ENCODE measurements at regions not wholly inside any gene's neighbourhood (a gene's known extent, or its start where the extent isn't known, plus 50 kb on each side); places are given as distances from the start of the nearest gene placed in this dataset.
"Not testable (repeated sequence)": the region's sequence is repeated elsewhere in the genome, so short reads cannot be mapped to it uniquely, and the experiment has no call there.

DNA sequence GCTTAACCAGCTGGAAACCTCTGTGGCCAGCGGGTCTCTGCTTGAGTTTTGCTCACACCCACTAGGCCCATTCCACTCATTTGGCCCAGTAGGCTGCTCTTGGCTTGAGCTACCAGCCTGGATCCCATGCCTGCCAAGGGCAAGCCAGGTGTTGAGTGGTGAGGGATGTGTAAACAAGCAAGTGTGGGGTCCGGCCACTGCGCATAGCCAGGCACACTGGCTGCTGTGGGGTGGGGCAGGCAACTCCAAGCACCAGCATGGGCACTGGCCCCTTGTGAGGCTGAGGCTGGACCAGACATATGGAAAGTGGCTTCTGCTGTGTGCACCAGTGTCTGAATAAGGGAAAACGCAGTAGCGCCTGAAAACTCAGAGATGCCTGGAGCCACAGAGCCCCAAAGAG lies 732.7 kb downstream of the NR4A2 start:
- no peaks in the 10 kb centered on the region for H3K4me1 ChIP-seq
- no peaks in the 10 kb centered on the region for H3K9me3 ChIP-seq (replicated peaks)
- no peaks in the 10 kb centered on the region for H3K36me3 ChIP-seq
- no peaks in the 10 kb centered on the region for H3K27me3 ChIP-seq
- no peak for DNase-seq
- H3K27ac ChIP-seq, result no peak overlapping the region
- no peak overlapping the region for H3K4me3 ChIP-seq

DNA sequence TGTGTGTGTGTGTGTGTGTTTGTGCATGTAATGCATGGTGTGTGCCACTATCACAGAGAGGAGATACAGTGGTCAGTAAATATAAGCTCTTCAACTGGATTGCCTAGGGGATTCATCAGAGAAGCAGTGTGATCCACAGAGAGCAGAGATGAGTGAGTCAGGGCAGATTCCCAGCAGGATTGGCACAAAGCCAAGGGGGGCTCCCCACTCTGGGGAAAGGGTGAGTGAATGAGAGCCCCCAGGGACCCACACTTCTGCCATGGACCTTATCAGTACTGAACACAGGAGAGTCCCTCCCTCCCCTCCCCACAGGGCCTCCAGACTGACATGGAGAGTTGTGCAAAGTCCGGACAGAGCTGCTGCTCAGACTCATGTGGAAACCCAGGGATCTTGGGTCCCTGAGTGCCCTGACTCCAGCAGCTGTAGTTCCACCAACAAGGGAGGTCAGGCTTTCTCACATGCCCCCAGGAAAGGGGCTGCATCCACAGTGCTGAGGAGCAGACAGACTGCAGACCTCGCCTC lies 748.8 kb downstream of the NR4A2 start:
- no peak overlapping the region for H3K4me3 ChIP-seq
- H3K4me1 ChIP-seq, result no peaks in the 10 kb centered on the region
- H3K36me3 ChIP-seq, result no peaks in the 10 kb centered on the region
- H3K27me3 ChIP-seq, result no peaks in the 10 kb centered on the region
- DNase-seq, result no peak
- H3K27ac ChIP-seq, result no peak overlapping the region
- H3K9me3 ChIP-seq (replicated peaks), result 0 out of 2 replicates have a peak, but pooled peaks cover 3% of the 10 kb centered on the region

DNA sequence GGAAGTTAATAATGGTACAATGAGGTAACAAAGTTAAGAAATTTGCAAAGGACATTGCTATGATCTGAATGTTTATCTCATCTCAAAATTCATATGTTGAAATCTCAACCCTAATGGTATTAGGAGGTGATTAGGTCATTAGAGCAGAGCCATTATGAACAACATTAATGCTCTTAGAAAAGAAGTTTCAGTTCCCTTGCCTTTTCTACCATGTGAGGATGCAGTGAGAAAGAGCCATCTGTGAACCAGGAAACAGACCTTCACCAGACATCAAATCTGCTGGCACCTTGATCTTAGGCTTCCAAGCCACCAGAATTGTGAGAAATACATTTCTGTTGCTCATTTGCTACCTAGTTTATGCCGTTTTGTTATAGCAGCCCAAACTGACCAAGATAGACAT lies 757.6 kb downstream of the NR4A2 start:
- no peaks in the 10 kb centered on the region for H3K9me3 ChIP-seq (replicated peaks)
- no peaks in the 10 kb centered on the region for H3K4me1 ChIP-seq
- no peak overlapping the region for H3K27ac ChIP-seq
- H3K36me3 ChIP-seq, result no peaks in the 10 kb centered on the region
- H3K27me3 ChIP-seq, result no peaks in the 10 kb centered on the region
- H3K4me3 ChIP-seq, result no peak overlapping the region
- DNase-seq, result no peak

DNA sequence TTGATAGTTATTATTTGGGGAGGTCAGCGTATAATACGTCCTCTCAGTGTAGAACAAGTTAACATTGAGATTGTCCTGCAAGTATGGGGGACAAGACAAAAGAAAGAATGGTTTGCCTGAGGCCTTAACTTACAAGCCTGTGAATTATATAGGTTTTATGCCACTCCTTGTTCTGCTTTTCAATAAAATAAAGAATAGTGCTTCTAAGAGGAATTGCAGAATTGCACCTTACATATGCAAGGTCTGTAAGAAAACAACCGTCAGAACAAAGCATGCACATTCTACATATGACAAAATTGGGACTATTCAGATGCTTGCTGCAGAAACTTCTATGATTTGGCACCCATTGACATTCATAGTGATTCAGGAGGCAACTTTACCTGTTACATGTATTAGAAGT lies 785.0 kb downstream of the NR4A2 start:
- Histone ChIP-seq H3K27ac (no peak overlapping the region), H3K9me3 (replicated peaks) (no peaks in the 10 kb centered on the region), H3K27me3 (no peaks in the 10 kb centered on the region), H3K4me3 (no peak overlapping the region), H3K4me1 (no peaks in the 10 kb centered on the region), H3K36me3 (no peaks in the 10 kb centered on the region)
- DNase-seq, result no peak

DNA sequence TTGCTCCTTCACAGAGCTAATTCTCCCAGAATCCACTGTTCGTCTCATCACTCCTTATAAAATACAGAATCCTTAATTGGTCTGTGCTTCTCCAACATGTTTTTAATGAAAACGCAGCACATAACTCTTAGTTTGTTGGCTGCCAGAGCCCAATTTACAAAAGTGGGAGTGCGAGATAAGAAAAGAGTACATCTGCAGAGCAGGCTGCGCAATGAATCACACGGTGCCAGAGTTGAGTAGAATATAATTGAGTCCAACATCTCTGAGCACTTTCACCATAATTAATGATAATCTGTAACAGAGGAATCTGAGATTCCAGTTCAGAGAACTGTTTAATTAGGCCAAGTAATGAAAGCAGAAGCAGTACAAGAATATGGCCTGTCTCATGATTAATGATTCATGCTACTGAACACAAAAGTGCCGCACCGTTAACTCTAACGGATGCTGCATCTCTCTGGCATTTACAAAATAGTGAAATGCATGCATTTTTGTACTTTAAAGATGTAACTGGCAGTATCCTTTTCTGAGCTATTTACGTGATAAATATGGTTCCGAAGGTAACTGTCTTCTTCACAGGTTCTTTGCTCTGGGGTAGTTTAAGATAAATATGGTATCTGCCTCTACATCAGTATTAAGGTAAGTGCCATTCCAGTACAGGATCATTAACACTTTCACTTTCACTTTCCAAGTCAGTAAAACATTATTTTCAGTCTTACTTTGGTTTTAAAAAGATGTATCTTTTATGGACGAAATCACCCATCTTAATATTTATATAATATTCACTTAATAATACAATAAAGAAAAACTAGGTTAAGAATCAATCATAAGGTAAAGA lies 785.6 kb downstream of the NR4A2 start:
- Histone ChIP-seq H3K9me3 (replicated peaks) (no peaks in the 10 kb centered on the region), H3K36me3 (no peaks in the 10 kb centered on the region), H3K4me3 (no peak overlapping the region), H3K27me3 (no peaks in the 10 kb centered on the region), H3K4me1 (no peaks in the 10 kb centered on the region), H3K27ac (no peak overlapping the region)
- DNase-seq, result no peak

DNA sequence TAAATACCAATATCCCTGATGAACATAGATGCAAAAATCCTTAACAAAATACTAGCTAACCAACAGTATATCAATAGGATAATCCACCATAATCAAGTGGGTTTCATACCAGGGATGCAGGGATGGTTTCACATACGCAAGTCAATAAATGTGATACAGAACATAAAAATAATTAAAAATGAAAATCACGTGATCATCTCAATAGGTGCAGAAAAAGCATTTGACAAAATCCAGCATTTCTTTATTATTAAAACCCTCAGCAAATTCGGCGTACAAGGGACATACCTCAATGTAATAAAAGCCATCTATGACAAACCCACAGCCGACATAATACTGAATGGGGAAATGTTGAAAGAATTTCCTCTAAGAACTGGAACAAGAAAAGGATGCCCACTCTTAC lies 793.5 kb downstream of the NR4A2 start:
- not testable (repeated sequence) for H3K36me3 ChIP-seq; DNase-seq; H3K27ac ChIP-seq; H3K4me1 ChIP-seq; H3K27me3 ChIP-seq; H3K4me3 ChIP-seq; H3K9me3 ChIP-seq (replicated peaks)

DNA sequence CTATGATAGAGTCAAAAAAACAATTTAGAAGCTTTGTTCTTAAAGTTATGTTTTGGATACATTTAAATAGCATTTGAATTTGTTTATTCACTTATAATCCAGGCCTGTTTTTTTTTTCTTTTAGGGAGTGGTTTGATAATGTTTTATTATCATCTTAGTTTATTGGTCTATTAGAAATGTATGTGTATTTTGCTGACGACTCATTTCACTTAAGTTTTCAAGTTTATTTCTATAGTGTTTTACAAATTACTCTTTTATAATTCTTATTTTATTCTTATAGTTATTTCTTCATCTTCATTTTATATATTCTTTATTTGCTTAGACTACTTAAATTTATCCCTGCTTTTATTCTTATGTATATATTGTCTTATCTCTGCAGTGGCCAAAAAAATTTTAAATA lies 804.5 kb downstream of the NR4A2 start:
- Histone ChIP-seq H3K9me3 (replicated peaks) (no peaks in the 10 kb centered on the region), H3K36me3 (no peaks in the 10 kb centered on the region), H3K27me3 (no peaks in the 10 kb centered on the region), H3K4me1 (no peaks in the 10 kb centered on the region), H3K4me3 (no peak overlapping the region), H3K27ac (no peak overlapping the region)
- DNase-seq, result no peak

DNA sequence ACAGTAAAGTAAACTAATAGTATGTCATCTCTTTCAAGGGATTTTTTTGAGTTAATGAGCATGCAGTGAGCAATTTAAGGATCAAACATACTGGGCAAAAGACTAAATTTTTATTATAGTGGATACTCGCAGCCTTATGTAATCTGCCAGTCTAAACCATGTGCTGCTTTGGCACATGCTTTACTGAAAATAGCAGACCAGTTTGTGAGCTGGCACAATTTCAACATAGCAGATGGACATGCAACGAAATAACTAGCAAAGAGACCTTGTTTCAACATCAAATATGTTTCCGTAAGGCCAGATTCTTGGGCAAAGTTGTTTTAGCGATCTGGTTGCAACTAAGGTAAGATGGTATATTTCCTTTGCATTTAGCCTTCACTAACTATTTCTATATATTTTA lies 807.3 kb downstream of the NR4A2 start:
- Histone ChIP-seq H3K9me3 (replicated peaks) (no peaks in the 10 kb centered on the region), H3K27ac (no peak overlapping the region), H3K4me1 (no peaks in the 10 kb centered on the region), H3K27me3 (no peaks in the 10 kb centered on the region), H3K4me3 (no peak overlapping the region), H3K36me3 (no peaks in the 10 kb centered on the region)
- DNase-seq, result no peak

DNA sequence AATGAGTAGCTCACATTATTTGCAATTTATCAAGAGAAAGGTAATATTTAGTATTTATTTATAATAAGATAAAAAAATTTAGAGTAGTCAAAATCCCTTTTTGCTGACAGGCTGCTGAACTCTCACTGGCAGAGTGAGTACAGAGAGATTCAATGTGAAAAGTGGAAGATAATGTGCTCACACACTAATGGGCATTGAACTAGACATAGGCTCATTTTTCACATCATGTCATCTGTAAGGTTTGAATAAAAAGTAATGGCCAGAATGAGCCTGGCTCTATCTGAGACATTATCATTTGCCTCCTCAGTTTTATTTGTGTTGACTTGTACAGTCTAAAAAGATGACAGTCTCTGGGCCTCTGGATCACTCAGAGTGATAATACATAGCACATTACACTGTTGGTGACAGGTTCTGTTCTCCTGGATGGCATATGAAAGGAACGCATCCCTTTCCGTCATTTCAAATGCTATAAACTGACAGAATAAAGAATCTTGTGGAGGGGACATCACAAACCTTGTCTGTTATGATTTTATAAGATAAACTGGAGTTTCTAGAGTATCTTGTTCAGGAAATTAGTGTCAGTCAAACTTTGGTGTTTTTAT lies 812.9 kb downstream of the NR4A2 start:
- no peak overlapping the region for H3K4me3 ChIP-seq
- no peaks in the 10 kb centered on the region for H3K9me3 ChIP-seq (replicated peaks)
- no peak overlapping the region for H3K27ac ChIP-seq
- no peak for DNase-seq
- H3K27me3 ChIP-seq, result no peaks in the 10 kb centered on the region
- no peaks in the 10 kb centered on the region for H3K36me3 ChIP-seq
- H3K4me1 ChIP-seq, result no peaks in the 10 kb centered on the region

DNA sequence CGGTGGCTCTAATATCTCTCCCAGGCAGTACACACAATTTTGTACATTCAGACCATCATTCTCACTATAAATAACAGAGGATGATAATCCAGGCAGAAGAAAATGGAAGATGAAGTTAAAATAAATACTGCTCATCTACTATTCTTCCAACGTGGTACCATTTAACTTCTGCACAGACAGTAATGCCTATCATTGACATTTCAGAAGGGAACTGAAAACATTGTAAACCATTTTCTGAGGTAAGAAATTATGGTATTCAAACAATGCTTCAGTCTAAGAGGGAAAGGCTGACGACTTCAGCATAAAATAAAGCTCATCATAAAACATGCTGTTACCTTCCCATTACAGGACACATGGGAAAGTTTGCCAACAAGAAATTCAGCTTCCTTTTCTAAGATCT lies 814.4 kb downstream of the NR4A2 start:
- Histone ChIP-seq H3K36me3 (no peaks in the 10 kb centered on the region), H3K4me3 (no peak overlapping the region), H3K4me1 (no peaks in the 10 kb centered on the region), H3K27me3 (no peaks in the 10 kb centered on the region), H3K9me3 (replicated peaks) (no peaks in the 10 kb centered on the region), H3K27ac (no peak overlapping the region)
- DNase-seq, result no peak

DNA sequence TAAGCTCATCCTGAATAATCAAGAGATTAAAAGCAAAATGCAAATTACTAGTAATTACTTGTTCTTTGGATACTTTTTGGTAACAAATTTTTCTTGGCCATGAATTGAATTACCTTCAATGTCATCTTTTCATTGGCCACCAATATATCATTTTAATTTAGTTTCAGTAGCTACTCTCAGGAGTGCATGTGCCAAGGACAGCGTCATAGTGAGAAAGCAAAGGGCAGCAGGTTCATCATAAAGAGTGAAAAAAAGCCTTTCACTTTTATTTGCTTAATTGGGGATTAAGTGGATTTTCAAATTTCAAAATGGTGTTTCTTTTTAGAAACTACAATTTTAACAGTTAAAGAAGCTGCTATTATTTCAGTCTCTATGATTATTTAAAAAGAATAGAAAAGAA lies 815.2 kb downstream of the NR4A2 start:
- H3K4me3 ChIP-seq, result no peak overlapping the region
- no peaks in the 10 kb centered on the region for H3K36me3 ChIP-seq
- H3K9me3 ChIP-seq (replicated peaks), result no peaks in the 10 kb centered on the region
- no peak for DNase-seq
- no peaks in the 10 kb centered on the region for H3K27me3 ChIP-seq
- no peaks in the 10 kb centered on the region for H3K4me1 ChIP-seq
- H3K27ac ChIP-seq, result no peak overlapping the region

DNA sequence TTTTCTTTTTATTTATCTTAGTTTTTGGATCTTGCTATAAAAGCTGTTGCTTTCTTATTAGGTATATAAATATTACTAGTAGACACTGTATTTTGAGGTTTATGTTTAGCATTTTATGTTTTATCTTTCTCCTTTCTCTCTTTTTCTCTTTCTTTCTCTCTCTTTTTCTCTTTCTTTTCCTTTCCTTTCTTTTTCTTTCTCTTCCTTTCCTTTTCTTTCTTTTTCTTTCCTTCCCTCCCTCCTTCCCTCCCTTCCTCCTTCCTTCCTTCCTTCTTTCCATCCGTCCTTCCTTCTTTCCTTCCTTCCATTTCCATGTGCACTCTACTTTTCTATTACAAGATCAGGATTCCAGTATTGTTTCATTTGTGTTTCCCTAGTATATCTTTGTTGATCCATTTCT lies 814.8 kb downstream of the KCNJ3 start:
- Histone ChIP-seq H3K4me3 (no peak overlapping the region), H3K27me3 (no peaks in the 10 kb centered on the region), H3K9me3 (replicated peaks) (no peaks in the 10 kb centered on the region), H3K4me1 (no peaks in the 10 kb centered on the region), H3K36me3 (no peaks in the 10 kb centered on the region), H3K27ac (no peak overlapping the region)
- DNase-seq, result no peak

DNA sequence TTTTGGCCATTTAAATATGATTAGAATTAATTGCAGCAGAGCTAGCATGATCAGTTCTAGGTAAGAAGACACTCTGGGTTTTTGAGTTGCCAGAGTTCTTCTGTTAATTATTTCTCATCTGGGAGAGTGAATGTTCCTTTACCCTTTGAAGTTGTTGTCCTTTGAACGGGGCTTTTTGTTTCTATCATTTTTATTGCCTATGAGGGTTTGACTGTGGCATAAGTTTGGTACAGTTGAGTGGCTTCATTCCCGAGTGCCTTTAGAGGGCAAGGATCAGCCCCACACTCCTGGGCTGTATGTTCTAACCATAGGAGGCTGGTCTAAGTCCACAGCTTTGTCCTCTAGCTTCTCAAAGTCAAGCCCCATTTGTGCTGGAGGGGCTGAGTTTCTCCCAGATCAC lies 804.3 kb downstream of the KCNJ3 start:
- Histone ChIP-seq H3K27ac (no peak overlapping the region), H3K4me1 (no peaks in the 10 kb centered on the region), H3K36me3 (no peaks in the 10 kb centered on the region), H3K27me3 (no peaks in the 10 kb centered on the region), H3K4me3 (no peak overlapping the region), H3K9me3 (replicated peaks) (no peaks in the 10 kb centered on the region)
- DNase-seq, result no peak

DNA sequence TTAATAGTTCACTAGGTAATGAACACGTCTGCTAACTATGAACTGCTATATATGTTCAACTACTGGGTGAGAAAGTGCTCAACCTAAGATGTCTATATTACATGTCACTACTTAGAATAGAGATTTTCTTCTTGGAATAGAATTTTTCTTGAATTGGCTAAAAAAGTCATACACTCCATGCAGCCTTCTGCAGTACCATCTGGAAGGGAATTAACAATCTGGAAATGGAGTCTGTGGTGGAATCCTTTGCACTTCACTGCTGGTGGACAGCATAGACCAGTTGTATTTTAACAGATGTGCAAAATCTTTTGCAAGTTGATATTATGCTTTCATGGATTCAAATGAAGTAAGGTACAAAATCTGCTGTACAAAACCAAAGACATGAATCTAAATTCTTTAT lies 799.6 kb downstream of the KCNJ3 start:
- H3K4me1 ChIP-seq, result no peaks in the 10 kb centered on the region
- no peak overlapping the region for H3K27ac ChIP-seq
- H3K27me3 ChIP-seq, result no peaks in the 10 kb centered on the region
- no peak overlapping the region for H3K4me3 ChIP-seq
- no peaks in the 10 kb centered on the region for H3K36me3 ChIP-seq
- no peak for DNase-seq
- H3K9me3 ChIP-seq (replicated peaks), result no peaks in the 10 kb centered on the region

DNA sequence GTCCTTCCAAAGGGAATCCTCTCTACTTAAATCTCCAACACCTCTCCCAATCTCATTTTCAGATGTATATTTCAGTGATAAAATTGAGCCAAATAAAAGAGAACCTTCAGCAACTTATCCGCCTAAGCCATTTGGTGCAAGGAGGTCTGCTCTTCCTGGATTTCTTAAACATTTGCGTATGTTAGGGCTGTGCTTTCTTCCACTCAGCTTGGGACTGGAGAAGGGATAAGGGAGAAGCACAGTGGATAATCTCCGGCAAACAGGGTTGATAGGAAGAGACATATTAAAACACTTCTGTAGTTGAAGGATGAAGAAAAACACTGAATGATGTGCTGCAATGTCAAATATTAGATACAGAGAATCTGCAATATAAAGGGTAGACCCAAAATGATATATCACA lies 796.2 kb downstream of the KCNJ3 start:
- Histone ChIP-seq H3K27me3 (no peaks in the 10 kb centered on the region), H3K27ac (no peak overlapping the region), H3K4me3 (no peak overlapping the region), H3K9me3 (replicated peaks) (no peaks in the 10 kb centered on the region), H3K36me3 (no peaks in the 10 kb centered on the region), H3K4me1 (no peaks in the 10 kb centered on the region)
- no peak for DNase-seq

Measured in SJCRH30 (cell line).